Upper lobe of left lung (tissue), 4 donors: ENCODE measurements at regions not wholly inside any gene's neighbourhood (a gene's known extent, or its start where the extent isn't known, plus 50 kb on each side); places are given as distances from the start of the nearest gene placed in this dataset.

Source experiments
- EP300 ChIP-seq, 4 donors: sonication (generic); formaldehyde crosslinking; IDR thresholded peaks; one replicate each; pipeline ENCODE4 v1.5.1; 2017; ENCODE audit warnings: antibody characterized with exemption in 4 of 4, control low read depth in 2 of 4
- POLR2A ChIP-seq, 4 donors: fragments of 450-650 bp; IDR thresholded peaks; one replicate each; pipeline ENCODE4 v1.5.1; 2016 to 2017; ENCODE audit warnings: antibody characterized with exemption in 4 of 4, mild to moderate bottlenecking in 2 of 4
- TF ChIP-seq, protein P1 (sequence below), 6 experiments: fragments of 450-650 bp in 4 of 6; fragments of 200-600 bp in 2 of 6; sonication (generic) in 2 of 6; IDR thresholded peaks; one replicate each; pipeline ENCODE4 v1.5.1; 2016 to 2019; ENCODE audit warnings: antibody characterized with exemption in 6 of 6

DNA sequence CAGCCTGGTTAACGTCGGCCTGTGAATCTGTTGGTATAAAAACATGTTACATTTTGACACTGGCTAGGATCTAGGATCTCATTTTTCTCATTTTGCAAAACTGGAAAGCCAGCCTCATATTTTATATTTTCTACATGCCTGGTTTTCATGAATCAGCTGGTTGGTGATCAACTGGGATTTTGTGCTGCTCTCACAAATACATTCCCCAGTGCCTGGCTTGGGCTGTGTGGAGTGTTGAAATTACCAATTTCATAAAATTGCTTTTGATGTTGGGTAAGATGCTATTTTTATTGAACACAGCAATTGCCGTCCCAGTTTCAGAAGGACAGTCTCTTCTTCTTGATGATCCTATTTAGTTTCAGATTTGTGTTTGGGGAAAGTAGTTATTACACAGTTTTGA lies 604.3 kb downstream of the TAFA4 start:
- TF ChIP-seq, protein P1, sequence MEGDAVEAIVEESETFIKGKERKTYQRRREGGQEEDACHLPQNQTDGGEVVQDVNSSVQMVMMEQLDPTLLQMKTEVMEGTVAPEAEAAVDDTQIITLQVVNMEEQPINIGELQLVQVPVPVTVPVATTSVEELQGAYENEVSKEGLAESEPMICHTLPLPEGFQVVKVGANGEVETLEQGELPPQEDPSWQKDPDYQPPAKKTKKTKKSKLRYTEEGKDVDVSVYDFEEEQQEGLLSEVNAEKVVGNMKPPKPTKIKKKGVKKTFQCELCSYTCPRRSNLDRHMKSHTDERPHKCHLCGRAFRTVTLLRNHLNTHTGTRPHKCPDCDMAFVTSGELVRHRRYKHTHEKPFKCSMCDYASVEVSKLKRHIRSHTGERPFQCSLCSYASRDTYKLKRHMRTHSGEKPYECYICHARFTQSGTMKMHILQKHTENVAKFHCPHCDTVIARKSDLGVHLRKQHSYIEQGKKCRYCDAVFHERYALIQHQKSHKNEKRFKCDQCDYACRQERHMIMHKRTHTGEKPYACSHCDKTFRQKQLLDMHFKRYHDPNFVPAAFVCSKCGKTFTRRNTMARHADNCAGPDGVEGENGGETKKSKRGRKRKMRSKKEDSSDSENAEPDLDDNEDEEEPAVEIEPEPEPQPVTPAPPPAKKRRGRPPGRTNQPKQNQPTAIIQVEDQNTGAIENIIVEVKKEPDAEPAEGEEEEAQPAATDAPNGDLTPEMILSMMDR (IDR thresholded peaks at IDR 0.05) = no peak
- no peak for TF ChIP-seq POLR2A (IDR thresholded peaks at IDR 0.05)
- TF ChIP-seq EP300 (IDR thresholded peaks at IDR 0.05) = no peak
